ENCODE measurements at regions not wholly inside any gene's neighbourhood (a gene's known extent, or its start where the extent isn't known, plus 50 kb on each side); places are given as distances from the start of the nearest gene placed in this dataset.

GRCh38 chr15:95866711-95867440 lies 463.6 kb upstream of the NR2F2 start:
- DNase-seq = no peak

- no peak for DNase-seq
These were observed 462.1 kb upstream of the NR2F2 start for GRCh38 chr15:95868450-95868849.

DNA sequence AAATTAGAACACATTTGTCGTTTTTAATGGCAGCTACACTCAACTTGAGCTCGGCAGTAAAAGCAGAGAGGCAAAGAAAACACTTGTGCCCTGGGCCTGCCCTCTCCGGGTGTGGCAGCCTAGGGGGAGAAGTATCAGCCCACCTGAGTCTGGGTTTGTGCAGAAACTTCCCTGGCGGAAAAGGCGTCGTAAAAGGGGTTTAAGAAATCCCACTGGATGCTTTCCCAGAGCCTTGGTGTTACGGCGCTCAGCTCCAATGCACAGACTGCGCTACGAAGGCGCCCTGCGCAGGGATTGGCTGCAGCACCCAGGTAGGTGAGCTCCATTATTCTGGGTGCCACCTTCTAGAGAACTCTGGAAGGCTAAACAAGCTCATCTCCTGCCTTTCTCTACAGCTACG lies 461.5 kb upstream of the NR2F2 start:
- DNase-seq = no peak

- DNase-seq = no peak
These were observed 460.6 kb upstream of the NR2F2 start for GRCh38 chr15:95869920-95870319.

- DNase-seq = no peak
These were observed 458.1 kb upstream of the NR2F2 start for GRCh38 chr15:95872366-95872771.

GRCh38 chr15:95874637-95875036 lies 455.9 kb upstream of the NR2F2 start:
- no peak for DNase-seq

DNA sequence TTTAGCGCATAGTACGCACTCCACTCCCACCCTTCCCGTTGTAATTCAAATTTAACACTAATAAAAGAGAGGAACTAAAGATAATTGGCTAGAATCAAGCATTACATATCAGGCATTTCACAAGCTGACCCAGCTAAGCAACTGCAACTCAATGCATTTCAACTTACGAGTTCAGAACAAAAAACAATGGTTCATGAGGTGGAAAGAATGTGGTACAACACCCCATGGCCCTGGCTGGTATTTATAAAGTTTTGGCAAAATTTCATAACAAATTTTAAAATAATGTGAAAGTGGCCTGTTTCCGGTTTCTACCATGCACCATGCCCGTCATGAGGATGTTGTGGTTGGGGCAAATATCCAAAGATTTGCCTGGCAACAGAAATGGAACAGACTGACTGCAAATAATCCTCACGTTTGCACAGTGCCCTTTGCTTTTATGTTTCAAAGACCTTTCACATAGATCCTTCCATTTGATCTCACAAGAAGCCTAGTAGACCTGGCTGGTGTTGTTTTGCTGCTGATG lies 455.3 kb upstream of the NR2F2 start:
- DNase-seq = no peak

- no peak for DNase-seq
These were observed 450.4 kb upstream of the NR2F2 start for GRCh38 chr15:95880031-95880570.

GRCh38 chr15:95880630-95881029 lies 449.9 kb upstream of the NR2F2 start:
- no peak for DNase-seq

DNA sequence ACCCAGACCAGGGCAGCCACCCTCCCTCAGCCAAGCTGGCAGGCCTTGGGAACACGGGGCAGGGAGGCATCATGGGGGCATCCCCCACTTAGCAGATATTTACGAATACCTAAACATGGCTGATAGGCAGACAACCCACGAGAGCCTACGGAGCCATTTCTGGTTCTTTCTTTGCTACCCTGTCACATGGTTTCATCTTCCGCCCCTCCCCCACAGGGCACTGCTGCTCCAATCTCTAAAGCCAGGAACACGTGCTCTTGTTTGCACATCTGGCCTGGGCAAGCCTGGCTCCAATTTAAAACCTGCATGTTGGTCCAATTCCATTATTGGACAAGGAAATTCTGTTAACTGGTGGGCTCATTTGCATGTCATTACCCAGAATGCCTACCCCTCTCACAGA lies 447.4 kb upstream of the NR2F2 start:
- DNase-seq = no peak

- DNase-seq = no peak
These were observed 446.2 kb upstream of the NR2F2 start for GRCh38 chr15:95884276-95884675.

DNA sequence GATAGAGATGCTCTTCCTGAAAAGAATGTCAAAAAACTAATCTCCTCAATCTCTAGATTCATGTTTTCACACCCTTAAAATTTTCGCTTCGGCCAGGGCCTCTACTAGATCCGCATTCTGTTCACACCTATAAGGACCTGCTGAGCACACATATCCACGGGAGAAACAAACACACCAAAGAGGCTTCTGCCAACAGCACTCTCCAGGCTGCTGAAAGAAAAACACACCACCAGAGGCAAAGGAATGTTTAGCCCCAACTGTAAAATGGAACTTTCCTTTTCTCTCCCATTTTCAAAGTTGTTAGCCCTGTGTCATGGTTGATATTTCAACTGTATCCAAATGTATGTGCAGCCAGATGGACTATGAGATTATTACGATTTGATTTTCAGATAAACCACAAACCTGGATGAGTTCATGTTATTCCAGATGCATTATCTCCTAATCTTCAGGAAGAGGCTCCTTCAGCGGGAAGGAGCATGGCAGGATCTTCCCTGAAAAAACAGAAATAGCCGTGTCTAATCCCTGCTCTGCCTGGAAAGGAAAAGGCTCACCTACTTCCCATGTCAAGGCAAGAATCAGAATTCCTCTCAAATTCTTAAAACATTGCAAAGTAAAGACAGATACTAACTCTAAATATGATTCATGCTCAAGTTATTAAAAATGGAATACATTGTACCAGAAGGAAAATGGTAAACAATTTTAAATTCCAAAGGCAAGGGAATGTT lies 442.7 kb upstream of the NR2F2 start:
- DNase-seq = no peak

DNA sequence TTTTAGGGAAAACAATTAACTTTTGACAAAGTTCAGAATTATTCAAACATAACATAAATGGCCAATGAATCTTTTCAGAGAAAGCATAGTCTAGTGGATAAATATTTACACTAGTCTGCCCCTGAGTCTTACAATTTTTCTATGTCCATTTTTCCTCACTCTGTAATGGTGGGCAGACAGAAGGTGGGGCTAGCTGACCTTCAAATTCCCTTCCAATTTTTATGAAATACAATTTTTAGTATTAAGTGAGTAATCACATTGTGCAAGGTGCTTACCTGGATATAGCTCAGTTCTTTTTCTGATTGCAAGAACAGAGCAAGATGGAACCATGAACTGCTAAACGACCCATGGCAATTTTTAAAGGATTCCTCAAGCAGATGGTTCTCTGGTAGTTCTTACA lies 441.7 kb upstream of the NR2F2 start:
- no peak for DNase-seq

DNA sequence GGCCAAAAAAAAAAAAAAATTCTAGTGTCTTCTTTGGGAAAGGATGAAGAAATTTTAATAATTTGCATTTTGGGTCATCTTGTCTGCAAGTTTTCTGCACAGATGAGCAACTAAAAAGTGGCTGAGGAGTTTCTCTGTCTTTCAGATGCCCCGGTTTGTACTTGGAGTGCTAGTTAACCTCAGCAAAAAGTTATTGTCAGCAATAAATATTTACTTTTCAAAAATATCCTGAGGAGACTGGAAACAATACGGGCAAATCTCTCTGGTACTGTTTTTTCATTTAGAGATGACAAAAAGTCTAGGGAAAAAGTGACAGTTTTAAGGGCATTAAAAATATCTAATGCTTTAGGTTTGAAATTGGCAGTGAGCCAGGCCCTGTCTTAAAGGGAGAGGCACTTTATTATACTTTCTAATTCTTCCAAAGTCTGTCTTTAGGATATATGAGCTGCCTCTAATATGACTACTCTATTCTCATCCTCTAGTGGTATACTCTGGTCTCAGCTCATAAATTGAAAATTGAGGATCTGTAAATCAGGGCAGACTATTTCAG lies 436.0 kb upstream of the NR2F2 start:
- no peak for DNase-seq

- no peak for DNase-seq
These were observed 435.0 kb upstream of the NR2F2 start for GRCh38 chr15:95895508-95895907.

DNA sequence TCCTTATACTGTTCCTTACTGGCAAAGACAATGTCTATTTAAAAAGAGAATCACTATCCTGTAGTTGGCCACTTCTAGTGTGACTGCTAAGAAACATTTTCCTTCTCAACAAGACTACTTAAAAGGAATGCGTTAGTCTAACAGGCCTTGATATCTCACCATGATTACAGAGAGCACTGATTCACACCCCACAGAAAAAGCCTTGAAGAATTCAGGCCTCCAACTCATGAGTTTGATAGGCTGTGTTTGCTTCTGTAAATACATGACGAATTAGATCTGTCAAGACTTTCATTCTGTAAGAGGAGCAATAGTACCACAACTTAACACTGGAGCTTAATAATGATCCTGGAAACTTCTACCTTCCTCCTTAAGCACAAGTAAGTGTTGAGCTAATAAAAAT lies 432.8 kb upstream of the NR2F2 start:
- no peak for DNase-seq

DNA sequence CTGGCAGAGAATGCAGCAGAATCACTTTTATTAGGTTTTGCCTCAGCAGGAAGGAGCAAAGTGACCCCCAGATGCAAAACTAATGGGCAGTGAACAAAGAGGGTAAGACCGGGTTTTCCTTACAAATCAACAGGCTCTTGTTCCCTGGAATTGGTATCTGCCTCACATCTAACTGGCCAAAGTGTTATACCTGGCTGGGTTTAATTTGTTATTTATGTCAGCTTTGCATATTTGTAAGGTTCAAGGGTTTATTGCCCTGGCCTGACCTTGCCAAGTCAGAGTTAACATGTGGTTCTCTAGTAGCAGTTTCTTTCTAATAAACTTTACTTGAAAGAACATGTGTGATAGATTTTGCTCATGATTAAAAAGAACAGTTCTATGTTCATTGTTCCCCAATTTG lies 431.7 kb upstream of the NR2F2 start:
- DNase-seq = no peak

GRCh38 chr15:95901271-95901670 lies 429.2 kb upstream of the NR2F2 start:
- DNase-seq = no peak

- no peak for DNase-seq
These were observed 427.9 kb upstream of the NR2F2 start for GRCh38 chr15:95902606-95903005.

GRCh38 chr15:95903352-95903751 lies 427.1 kb upstream of the NR2F2 start:
- no peak for DNase-seq

- no peak for DNase-seq
These were observed 419.8 kb upstream of the NR2F2 start for GRCh38 chr15:95910643-95911212.

GRCh38 chr15:95911570-95912279 lies 418.8 kb upstream of the NR2F2 start:
- no peak for DNase-seq

DNA sequence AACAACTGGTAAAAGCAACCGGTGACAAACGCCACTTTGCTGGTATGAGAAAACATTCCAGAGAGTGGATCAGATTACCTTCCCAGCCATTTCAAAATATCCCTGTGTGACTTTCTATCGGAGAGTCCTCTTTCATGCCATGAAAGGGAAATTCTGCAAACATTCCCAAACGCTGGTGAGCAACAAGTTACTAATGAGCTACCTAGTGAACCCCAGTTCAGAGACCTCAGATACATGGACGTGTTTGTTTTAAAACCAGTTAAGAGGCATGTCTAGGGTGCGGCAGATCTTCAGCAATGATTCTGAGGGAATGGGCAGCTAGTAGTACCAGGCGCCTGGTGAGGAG lies 418.2 kb upstream of the NR2F2 start:
- no peak for DNase-seq

All from NCI-H2081 treated with DMSO at 0.1 percent for 48 hours (cell line).